WTC11 (cell line): ENCODE measurements at regions not wholly inside any gene's neighbourhood (a gene's known extent, or its start where the extent isn't known, plus 50 kb on each side); places are given as distances from the start of the nearest gene placed in this dataset.

ENCODE experiments used
- ATAC-seq: fragments of 200-7000 bp; cut with Tn5 transposase; 2 replicates; pipeline ENCODE4 v1.10.0; 2021; ENCODE audit warnings: mild to moderate bottlenecking, moderate library complexity
- CTCF ChIA-PET: fragments of 300-600 bp; sonication (Branson Sonifier 250); formaldehyde crosslinking; loops from one replicate; lab custom pipeline; 2021; ENCODE audit warnings: antibody characterized with exemption; lab: Charles Lee
- POLR2A ChIA-PET: fragments of 350-600 bp; sonication (Branson Sonifier 250); formaldehyde crosslinking; loops from one replicate; lab custom pipeline; 2021; ENCODE audit warnings: antibody characterized with exemption; lab: Charles Lee
- DNase-seq: peaks from one replicate; pipeline ENCODE4 v3.0.0; 2021; ENCODE audit warnings: low spot score
- H3K27ac Mint-ChIP-seq: 2 replicates; pipeline ENCODE4 v1.8.0; 2021; ENCODE audit warnings: mixed read lengths
- H3K27me3 Mint-ChIP-seq: 2 replicates; pipeline ENCODE4 v1.8.0; 2021; ENCODE audit warnings: low read depth, mild to moderate bottlenecking, moderate library complexity, mixed read lengths
- H3K36me3 Mint-ChIP-seq: 2 replicates; pipeline ENCODE4 v1.8.0; 2021; ENCODE audit warnings: mixed read lengths
- H3K4me1 Mint-ChIP-seq: 2 replicates; pipeline ENCODE4 v1.8.0; 2022; ENCODE audit warnings: mixed read lengths
- H3K4me3 Mint-ChIP-seq: 2 replicates; pipeline ENCODE4 v1.8.0; 2021; ENCODE audit warnings: mild to moderate bottlenecking, moderate library complexity, mixed read lengths
- H3K9me3 Mint-ChIP-seq: 2 replicates; pipeline ENCODE4 v1.8.0; 2021; ENCODE audit warnings: mixed read lengths
- ARID4B ChIP-seq: sonication (generic); formaldehyde crosslinking; IDR thresholded peaks from 2 replicates; pipeline ENCODE4 v1.8.0; 2023; ENCODE audit warnings: missing genetic modification reagents, mild to moderate bottlenecking, borderline replicate concordance
- ATF3 ChIP-seq: sonication (generic); formaldehyde crosslinking; conservative IDR thresholded peaks from 2 replicates; pipeline ENCODE4 v1.8.1; 2022; ENCODE audit warnings: mild to moderate bottlenecking, missing genetic modification reagents
- CDX4 ChIP-seq: fragments of 250-450 bp; sonication (Bioruptor Pico); IDR thresholded peaks from 2 replicates; pipeline ENCODE4 v1.9.0; 2021; ENCODE audit warnings: moderate library complexity, mild to moderate bottlenecking, inconsistent platforms, borderline replicate concordance
- CREB1 ChIP-seq: sonication (generic); formaldehyde crosslinking; IDR thresholded peaks from 2 replicates; pipeline ENCODE4 v1.8.0; 2023; ENCODE audit warnings: mild to moderate bottlenecking, missing genetic modification reagents
- E2F4 ChIP-seq: sonication (generic); formaldehyde crosslinking; IDR thresholded peaks from 2 replicates; pipeline ENCODE4 v1.8.1; 2022; ENCODE audit warnings: low read depth, mild to moderate bottlenecking, moderate library complexity, missing genetic modification reagents, borderline replicate concordance
- ERG ChIP-seq: fragments of 250-450 bp; sonication (Bioruptor Pico); IDR thresholded peaks from 2 replicates; pipeline ENCODE4 v1.8.0; 2021; ENCODE audit warnings: mild to moderate bottlenecking
- ESRRA ChIP-seq: sonication (generic); formaldehyde crosslinking; IDR thresholded peaks from 2 replicates; pipeline ENCODE4 v1.8.1; 2022; ENCODE audit warnings: mild to moderate bottlenecking, missing genetic modification reagents, borderline replicate concordance
- GABPB1 ChIP-seq: sonication (generic); formaldehyde crosslinking; IDR thresholded peaks from 2 replicates; pipeline ENCODE4 v1.8.1; 2023; ENCODE audit warnings: mild to moderate bottlenecking, missing genetic modification reagents
- GRHL2 ChIP-seq: fragments of 250-450 bp; sonication (Bioruptor Pico); IDR thresholded peaks from 2 replicates; pipeline ENCODE4 v1.8.0; 2022; ENCODE audit warnings: mild to moderate bottlenecking, moderate library complexity; ENCODE audit not compliant: insufficient replicate concordance, severe bottlenecking
- IRF2 ChIP-seq: sonication (generic); formaldehyde crosslinking; IDR thresholded peaks from 2 replicates; pipeline ENCODE4 v1.8.0; 2022; ENCODE audit warnings: low read depth, missing genetic modification reagents, borderline replicate concordance
- MLX ChIP-seq: sonication (generic); formaldehyde crosslinking; IDR thresholded peaks from 2 replicates; pipeline ENCODE4 v1.8.1; 2023; ENCODE audit warnings: mild to moderate bottlenecking, missing genetic modification reagents, moderate library complexity
- MYBL2 ChIP-seq: sonication (generic); formaldehyde crosslinking; IDR thresholded peaks from 2 replicates; pipeline ENCODE4 v1.8.1; 2023; ENCODE audit warnings: mild to moderate bottlenecking, moderate library complexity, missing genetic modification reagents
- NR1H2 ChIP-seq: sonication (generic); formaldehyde crosslinking; IDR thresholded peaks from 2 replicates; pipeline ENCODE4 v1.9.0; 2021; ENCODE audit warnings: mild to moderate bottlenecking, moderate library complexity, missing genetic modification reagents
- RORB ChIP-seq: fragments of 250-450 bp; sonication (Bioruptor Pico); IDR thresholded peaks from 2 replicates; pipeline ENCODE4 v1.9.0; 2021; ENCODE audit warnings: mild to moderate bottlenecking
- SMAD4 ChIP-seq: sonication (generic); formaldehyde crosslinking; IDR thresholded peaks from 2 replicates; pipeline ENCODE4 v1.8.0; 2022; ENCODE audit warnings: mild to moderate bottlenecking, missing genetic modification reagents
- SP1 ChIP-seq: sonication (generic); formaldehyde crosslinking; conservative IDR thresholded peaks from 2 replicates; pipeline ENCODE4 v1.8.1; 2022; ENCODE audit warnings: missing genetic modification reagents
- TEAD1 ChIP-seq: sonication (generic); formaldehyde crosslinking; IDR thresholded peaks from 2 replicates; pipeline ENCODE4 v1.8.0; 2022; ENCODE audit warnings: mild to moderate bottlenecking, missing genetic modification reagents
- ZBTB43 ChIP-seq: sonication (generic); formaldehyde crosslinking; IDR thresholded peaks from 2 replicates; pipeline ENCODE4 v1.8.1; 2023; ENCODE audit warnings: mild to moderate bottlenecking, missing genetic modification reagents
- ZNF281 ChIP-seq: sonication (generic); formaldehyde crosslinking; IDR thresholded peaks from 2 replicates; pipeline ENCODE4 v1.8.0; 2023; ENCODE audit warnings: mild to moderate bottlenecking, missing genetic modification reagents
- ZNF396 ChIP-seq: fragments of 250-450 bp; sonication (Bioruptor Pico); IDR thresholded peaks from 2 replicates; pipeline ENCODE4 v1.8.0; 2021; ENCODE audit warnings: mild to moderate bottlenecking, moderate library complexity, borderline replicate concordance
- ZNF512 ChIP-seq: sonication (generic); formaldehyde crosslinking; IDR thresholded peaks from 2 replicates; pipeline ENCODE4 v1.8.1; 2022; ENCODE audit warnings: missing genetic modification reagents, borderline replicate concordance

- TF ChIP-seq SMAD4 (CRISPR knock-in tag) (no peak), GABPB1 (CRISPR knock-in tag) (no peak)
Observed at GRCh38 chr2:225737556-225737955, 338.0 kb downstream of the NYAP2 start (continued).

- TF ChIP-seq ERG (CRISPR knock-in tag) (no peak), ZNF396 (CRISPR knock-in tag) (no peak), IRF2 (CRISPR knock-in tag) (no peak), GRHL2 (CRISPR knock-in tag) (no peak), ZNF512 (CRISPR knock-in tag) (no peak), ATF3 (CRISPR knock-in tag) (no peak), ZNF281 (CRISPR knock-in tag) (no peak), NR1H2 (CRISPR knock-in tag) (no peak), CREB1 (CRISPR knock-in tag) (no peak), ZBTB43 (CRISPR knock-in tag) (no peak), CDX4 (CRISPR knock-in tag) (no peak), RORB (CRISPR knock-in tag) (no peak), MLX (CRISPR knock-in tag) (no peak), E2F4 (CRISPR knock-in tag) (no peak), ARID4B (CRISPR knock-in tag) (no peak), MYBL2 (no peak), SP1 (CRISPR knock-in tag) (no peak), ESRRA (CRISPR knock-in tag) (no peak), TEAD1 (no peak)
- TF ChIP-seq, all 79 proteins: peak for 0
- DNase-seq (no peak), ATAC-seq (no peak)
- Mint-ChIP-seq H3K27ac (no peak overlapping the region), H3K27me3 (peaks cover 17% of the 10 kb centered on the region), H3K36me3 (no peaks in the 10 kb centered on the region), H3K9me3 (no peaks in the 10 kb centered on the region), H3K4me1 (no peaks in the 10 kb centered on the region), H3K4me3 (no peak overlapping the region)
- ChIA-PET POLR2A (no interaction called here), CTCF (no interaction called here)
Observed at GRCh38 chr2:225735844-225736243, 336.3 kb downstream of the NYAP2 start.
